ENCODE measurements at regions not wholly inside any gene's neighbourhood (a gene's known extent, or its start where the extent isn't known, plus 50 kb on each side); places are given as distances from the start of the nearest gene placed in this dataset.
"Not testable (repeated sequence)": the region's sequence is repeated elsewhere in the genome, so short reads cannot be mapped to it uniquely, and the experiment has no call there.

GRCh38 chr2:133970641-133971040 lies 283.2 kb upstream of the MGAT5 start:
- no peak for DNase-seq (ENCODE audit: low read depth in 2 of 3, low spot score in 1 of 3)

DNA sequence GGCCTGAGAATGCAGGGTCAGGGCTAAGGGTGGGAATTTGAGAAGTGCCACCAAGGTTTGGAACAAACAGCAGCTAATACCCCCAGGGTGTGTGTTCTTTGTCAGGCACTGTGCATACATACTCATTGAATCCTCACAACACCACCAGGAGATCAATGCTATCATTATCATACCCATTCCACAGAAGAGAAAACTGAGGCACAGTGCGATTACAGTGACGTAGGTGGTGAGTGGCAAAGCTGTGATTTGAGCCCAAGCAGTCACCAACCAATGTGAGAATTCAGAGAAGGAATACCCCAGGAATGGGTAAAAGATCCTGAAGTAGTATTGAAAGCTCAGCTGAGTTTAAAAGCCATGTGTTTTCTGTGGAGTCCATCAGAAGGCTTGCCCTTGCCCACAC lies 281.6 kb upstream of the MGAT5 start:
- DNase-seq (ENCODE audit: low read depth in 2 of 3, low spot score in 1 of 3), result no peak

DNA sequence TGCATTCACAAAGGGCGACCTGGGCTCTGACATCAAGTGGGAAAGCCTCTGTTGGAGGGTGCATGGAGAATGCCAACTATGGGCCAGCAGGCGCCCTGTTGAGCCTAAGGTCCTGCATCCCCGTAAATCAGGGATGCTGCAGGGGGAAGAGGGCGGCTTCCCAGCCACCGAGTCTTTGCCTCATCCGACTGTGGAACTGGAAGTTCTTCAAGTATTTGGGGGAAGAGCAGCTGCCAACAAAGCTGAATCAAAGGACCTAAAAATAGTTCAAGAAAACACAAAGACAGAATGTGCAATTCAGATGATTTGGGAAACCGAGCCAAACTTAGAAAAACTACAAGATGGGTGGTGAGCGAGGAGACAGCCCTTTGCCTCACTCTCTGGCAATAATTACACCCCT lies 281.1 kb upstream of the MGAT5 start:
- no peak for DNase-seq (ENCODE audit: low read depth in 2 of 3, low spot score in 1 of 3)

- no peak for DNase-seq (ENCODE audit: low read depth in 2 of 3, low spot score in 1 of 3)
Observed at GRCh38 chr2:133974353-133974752, 279.5 kb upstream of the MGAT5 start.

- DNase-seq (ENCODE audit: low read depth in 2 of 3, low spot score in 1 of 3), result no peak
Observed at GRCh38 chr2:133975135-133975534, 278.7 kb upstream of the MGAT5 start.

DNA sequence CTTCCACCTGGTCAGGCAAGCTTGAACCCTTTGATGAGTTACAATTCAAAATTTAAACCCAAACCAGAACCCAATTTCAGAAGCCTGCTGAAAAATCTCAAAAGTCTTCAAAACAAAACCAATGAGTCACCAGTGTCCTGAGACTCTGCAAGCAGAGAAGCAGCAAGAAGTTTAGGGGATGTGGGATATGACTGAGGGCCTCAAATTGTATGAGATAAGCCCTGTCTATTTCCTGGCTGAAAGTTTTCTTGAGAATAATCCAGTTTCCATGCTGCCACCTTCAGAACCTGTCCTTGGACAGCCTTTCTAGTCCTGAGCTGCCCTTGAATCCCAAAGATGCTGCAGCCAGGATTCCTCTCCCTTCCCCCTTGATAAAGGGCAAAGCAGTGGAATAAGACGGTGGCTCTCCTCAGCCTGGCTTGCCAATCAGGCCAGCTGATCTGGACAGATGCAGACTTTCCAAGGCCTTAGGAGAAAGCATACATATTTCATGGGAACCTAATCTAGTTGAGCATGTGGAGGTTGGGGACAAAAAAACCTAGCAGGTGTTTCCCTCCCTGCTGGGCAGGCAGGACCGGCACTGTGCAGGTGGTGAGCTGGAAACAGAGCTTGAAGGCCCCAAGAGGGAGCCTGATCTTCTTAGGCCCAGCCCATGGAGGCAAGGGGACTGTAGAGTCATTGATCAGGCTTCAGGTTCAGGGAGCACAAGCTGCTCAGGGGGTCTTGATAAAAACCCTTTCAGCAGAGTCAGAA lies 278.0 kb upstream of the MGAT5 start:
- no peak for DNase-seq (ENCODE audit: low read depth in 2 of 3, low spot score in 1 of 3)

DNA sequence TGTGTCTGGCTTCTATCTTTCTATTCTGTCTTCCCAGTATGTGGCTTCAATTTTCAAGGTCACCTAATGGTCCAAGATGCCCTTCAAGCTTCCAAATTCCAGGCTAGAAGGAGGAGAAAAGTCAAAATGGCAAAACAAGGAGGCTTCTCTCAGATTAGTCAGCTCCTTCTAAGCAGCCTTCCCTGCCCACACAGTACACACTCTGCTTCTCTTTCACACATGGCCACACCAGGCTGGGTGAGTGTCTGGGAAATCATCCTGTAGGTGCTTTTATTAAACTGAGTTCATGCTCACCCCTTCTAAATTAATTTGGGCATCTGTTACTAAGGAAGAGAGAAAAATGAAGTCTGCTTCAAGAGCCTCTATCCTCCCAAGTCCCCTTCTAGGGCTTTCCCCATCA lies 277.2 kb upstream of the MGAT5 start:
- no peak for DNase-seq (ENCODE audit: low read depth in 2 of 3, low spot score in 1 of 3)

DNA sequence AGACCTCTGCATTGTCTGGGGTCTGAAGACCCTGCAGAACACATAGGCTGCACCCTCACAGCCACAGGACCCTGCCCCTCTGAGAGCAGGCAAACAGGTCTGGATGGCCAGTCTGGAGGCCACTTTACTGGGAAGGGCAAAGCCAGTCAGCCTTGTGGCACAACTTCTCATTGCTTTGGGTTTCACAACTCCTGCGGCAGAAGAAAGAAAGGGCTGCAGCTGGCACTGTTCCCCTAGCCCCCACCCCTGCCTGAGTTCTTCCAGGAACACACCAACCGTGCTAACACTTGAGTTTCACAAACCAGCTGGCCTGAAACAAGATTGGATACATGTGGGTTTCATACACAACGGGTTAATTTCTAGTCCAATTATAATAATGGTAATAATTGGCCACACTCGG lies 276.5 kb upstream of the MGAT5 start:
- DNase-seq (ENCODE audit: low read depth in 2 of 3, low spot score in 1 of 3), result no peak

GRCh38 chr2:133982256-133982655 lies 271.6 kb upstream of the MGAT5 start:
- DNase-seq (ENCODE audit: low read depth in 2 of 3, low spot score in 1 of 3), result no peak

- DNase-seq (ENCODE audit: low read depth in 2 of 3, low spot score in 1 of 3), result no peak
Observed at GRCh38 chr2:133985563-133985962, 268.3 kb upstream of the MGAT5 start.

DNA sequence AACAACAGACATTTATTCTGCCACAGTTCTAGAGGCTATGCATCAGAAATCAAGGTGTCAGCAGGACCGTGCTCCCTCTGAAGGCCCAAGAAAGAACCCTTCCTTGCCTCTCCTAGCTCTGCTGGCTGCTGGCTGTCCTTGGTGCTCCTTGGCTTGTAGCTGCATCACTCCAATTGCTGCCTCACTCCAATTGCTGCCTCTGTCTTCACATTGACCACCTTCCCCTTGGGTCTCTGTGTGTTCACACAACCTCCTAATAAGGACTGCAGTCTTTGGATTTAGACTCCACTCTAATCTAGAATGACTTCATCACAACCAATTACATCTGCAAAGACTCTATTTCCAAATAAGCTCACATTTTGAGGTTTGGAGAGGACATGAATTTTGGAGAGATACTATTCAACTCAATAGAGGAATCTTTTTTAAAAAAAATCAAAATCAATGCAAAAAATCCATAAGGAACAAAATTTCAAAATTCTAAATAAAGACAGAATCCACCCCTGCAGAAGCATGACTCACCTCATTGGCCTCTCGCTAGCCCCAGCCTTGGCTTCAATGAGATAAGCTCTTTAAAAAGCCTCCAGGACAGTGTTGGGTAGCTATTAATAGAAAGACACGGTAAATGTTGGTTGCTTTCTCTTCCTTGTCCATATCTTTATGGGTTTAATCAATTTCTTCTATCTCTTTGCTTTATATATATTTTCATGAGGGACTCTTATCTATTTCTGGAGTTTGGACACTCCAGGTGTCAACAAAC lies 267.6 kb upstream of the MGAT5 start:
- DNase-seq (ENCODE audit: low read depth in 2 of 3, low spot score in 1 of 3), result no peak

DNA sequence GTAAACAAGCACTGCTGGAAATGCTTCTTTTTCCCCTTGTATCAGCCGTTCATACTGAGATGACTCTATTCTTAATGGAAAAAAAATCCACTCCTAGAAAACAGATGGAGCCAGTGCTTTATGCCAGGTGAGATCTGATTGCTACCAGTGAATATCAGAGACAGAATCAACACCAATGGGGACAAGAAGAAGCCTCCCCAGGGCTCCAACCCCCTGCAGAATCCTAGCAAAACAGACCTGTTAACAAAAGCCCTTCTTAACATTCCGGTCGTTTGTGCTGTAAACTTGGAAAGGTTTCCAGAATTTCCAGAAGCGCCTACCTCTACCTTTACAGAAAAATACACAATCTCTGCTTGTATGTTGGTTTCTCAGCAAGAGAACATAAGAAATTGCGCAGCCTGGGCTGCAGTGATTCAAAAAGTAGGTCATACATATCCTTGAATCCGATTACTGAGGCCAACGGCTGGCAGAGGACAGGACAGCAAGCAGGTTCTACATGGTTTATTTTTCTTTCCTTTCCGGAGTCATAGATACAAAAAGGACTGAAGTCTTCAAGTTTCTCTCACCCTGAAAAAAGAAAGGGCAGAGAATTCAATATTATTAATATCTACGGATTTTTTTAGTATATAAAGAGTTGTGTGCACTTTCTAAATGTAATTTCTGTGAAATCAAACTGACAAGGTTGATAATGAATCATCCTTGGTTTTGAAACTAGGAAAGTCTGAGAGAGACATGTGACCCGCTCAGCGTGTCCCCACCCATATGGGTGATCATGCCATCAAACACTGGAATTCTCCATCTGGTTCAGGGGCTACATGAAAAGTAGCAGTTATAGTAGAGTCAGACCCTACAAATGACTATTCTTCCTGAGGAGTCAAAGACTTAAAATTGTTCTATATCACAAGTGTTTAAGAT lies 266.7 kb upstream of the MGAT5 start:
- no peak for DNase-seq (ENCODE audit: low read depth in 2 of 3, low spot score in 1 of 3)

GRCh38 chr2:133988316-133988891 lies 265.5 kb upstream of the MGAT5 start:
- no peak for DNase-seq (ENCODE audit: low read depth in 2 of 3, low spot score in 1 of 3)

- no peak for DNase-seq (ENCODE audit: low read depth in 2 of 3, low spot score in 1 of 3)
Observed at GRCh38 chr2:133991606-133992168, 262.2 kb upstream of the MGAT5 start.

DNA sequence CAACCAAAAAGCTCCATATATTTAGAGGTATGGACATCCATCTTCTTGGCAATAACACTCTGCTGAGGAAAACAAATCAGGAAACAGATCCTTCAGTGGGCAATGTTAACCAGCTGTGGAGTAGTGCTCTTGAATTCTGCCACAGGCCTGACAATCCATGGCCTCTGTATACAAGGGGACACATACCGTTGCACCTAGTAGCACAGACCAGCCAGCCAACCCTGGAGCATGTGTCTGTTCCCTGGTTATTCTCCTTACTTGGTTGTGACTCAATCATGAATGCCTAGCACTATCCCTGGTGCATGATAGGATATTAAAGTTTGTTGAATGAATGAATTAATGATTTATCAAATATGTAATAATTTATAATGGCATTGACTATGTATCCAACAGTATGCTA lies 261.4 kb upstream of the MGAT5 start:
- no peak for DNase-seq (ENCODE audit: low read depth in 2 of 3, low spot score in 1 of 3)

DNA sequence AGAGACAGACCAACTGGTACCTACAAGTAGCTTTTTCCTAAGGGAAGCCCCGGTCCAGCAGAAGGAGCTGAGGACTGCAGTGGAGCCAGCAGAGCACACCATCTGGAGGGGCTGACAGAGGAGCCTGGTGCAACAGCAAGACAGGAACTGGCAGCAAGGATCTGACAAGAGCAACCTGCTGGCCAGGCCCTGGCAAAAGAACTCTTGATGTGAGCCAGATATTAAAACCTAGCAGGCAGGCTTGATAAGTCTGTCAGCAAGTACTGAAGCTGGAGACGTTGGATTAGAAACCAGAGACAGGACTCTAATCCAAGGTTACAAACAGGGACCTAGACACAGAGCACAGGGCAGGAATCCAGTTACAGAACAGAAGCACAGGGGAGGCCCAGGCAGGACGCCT lies 260.7 kb upstream of the MGAT5 start:
- DNase-seq (ENCODE audit: low read depth in 2 of 3, low spot score in 1 of 3), result no peak

DNA sequence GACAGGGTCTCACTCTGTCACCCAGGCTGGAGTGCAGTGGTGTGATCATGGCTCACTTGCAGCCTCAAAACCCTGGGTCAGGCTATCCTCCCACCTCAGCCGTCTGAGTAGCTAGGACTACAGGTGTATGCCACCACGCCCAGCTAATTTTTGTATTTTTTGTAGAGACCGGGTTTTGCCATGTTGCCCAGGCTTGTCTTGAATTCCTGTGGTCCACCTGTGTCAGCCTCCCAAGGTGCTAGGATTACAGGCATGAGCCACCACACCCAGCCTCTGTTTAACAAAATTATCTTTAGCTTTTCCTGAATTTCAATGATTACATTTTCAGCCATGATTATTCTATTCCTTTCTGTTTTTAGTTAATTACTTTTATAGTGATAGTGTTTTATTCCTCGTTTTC lies 255.1 kb upstream of the MGAT5 start:
- DNase-seq (ENCODE audit: low read depth in 2 of 3, low spot score in 1 of 3), result not testable (repeated sequence)

- DNase-seq (ENCODE audit: low read depth in 2 of 3, low spot score in 1 of 3), result no peak
Observed at GRCh38 chr2:134002391-134002790, 251.5 kb upstream of the MGAT5 start.

DNA sequence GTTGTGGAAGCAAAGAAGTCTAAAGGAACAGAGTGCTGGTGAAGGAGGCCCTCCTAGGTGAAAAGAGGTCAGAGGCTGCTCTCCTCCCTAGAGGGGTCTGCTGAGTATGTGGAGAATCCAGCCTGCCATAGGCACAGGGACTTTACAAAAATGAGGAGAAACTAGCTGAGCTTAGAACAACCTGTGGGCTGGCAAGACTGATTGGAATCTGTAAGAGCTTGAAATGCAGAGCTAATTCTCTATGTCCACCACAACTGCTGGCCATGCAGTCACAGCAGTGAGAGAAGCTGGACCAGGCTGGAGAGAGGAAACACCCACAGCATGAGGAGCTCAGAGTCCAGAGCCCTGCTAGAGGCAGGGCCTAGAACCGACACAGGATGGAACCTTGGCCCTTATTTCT lies 251.0 kb upstream of the MGAT5 start:
- DNase-seq (ENCODE audit: low read depth in 2 of 3, low spot score in 1 of 3), result no peak

DNA sequence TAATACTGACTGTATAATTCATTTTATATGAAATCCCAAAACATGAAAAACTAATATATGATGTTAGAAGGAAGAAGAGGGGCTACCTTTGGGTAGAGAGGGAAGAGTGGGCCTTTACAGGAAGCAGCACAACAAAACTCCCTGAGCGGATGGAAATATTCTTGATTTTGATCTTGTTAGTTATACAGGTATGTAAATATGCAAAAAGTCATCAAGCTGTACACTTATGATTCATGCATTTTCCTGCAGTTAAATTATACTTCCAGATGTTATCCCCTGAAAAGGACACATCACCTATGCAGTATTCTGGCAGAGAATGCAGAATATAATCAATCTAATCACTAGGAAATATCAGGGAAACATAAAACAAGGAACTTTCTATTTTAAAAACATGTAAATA lies 249.4 kb upstream of the MGAT5 start:
- no peak for DNase-seq (ENCODE audit: low read depth in 2 of 3, low spot score in 1 of 3)

- DNase-seq (ENCODE audit: low read depth in 2 of 3, low spot score in 1 of 3), result no peak
Observed at GRCh38 chr2:134008837-134009236, 245.0 kb upstream of the MGAT5 start.
